MCF 10A (cell line): ENCODE measurements at regions not wholly inside any gene's neighbourhood (a gene's known extent, or its start where the extent isn't known, plus 50 kb on each side); places are given as distances from the start of the nearest gene placed in this dataset.

Experiments
- BruUV-seq: library from RNA; stranded (reverse); fragments of 400-500 nt; replicated peaks from 2 replicates; lab custom pipeline; 2021; lab: Mats Ljungman, UMichigan
- CTCF ChIA-PET: fragments of 300-600 bp; sonication (Branson Sonifier 250); formaldehyde crosslinking; extraction: SDS; loops from one replicate; lab custom pipeline; 2021; ENCODE audit warnings: antibody characterized with exemption, inconsistent platforms; lab: Yijun Ruan, JAX
- POLR2A ChIA-PET: fragments of 300-600, 350-650 bp; sonication (Branson Sonifier 250); formaldehyde crosslinking; extraction: SDS; loops from one replicate; lab custom pipeline; 2020; ENCODE audit warnings: antibody characterized with exemption, inconsistent platforms; lab: Yijun Ruan, JAX
- DNase-seq: peaks from one replicate; pipeline ENCODE4 v3.0.0-alpha.2; 2018; ENCODE audit not compliant: unreplicated experiment
- H3K27ac Mint-ChIP-seq: one replicate; pipeline ENCODE4 v1.8.0; 2022; ENCODE audit warnings: mild to moderate bottlenecking, low read depth, mixed read lengths; ENCODE audit not compliant: unreplicated experiment
- H3K27me3 Mint-ChIP-seq: one replicate; pipeline ENCODE4 v1.8.0; 2022; ENCODE audit warnings: mixed read lengths; ENCODE audit not compliant: insufficient read depth, unreplicated experiment
- H3K36me3 Mint-ChIP-seq: one replicate; pipeline ENCODE4 v1.8.0; 2022; ENCODE audit warnings: mild to moderate bottlenecking, moderate library complexity, mixed read lengths; ENCODE audit not compliant: insufficient read depth, unreplicated experiment
- H3K4me1 Mint-ChIP-seq: one replicate; pipeline ENCODE4 v1.8.0; 2022; ENCODE audit warnings: mixed read lengths; ENCODE audit not compliant: insufficient read depth, unreplicated experiment
- H3K4me3 Mint-ChIP-seq: one replicate; pipeline ENCODE4 v1.8.0; 2022; ENCODE audit warnings: mild to moderate bottlenecking, moderate library complexity, mixed read lengths; ENCODE audit not compliant: unreplicated experiment
- H3K9me3 Mint-ChIP-seq: one replicate; pipeline ENCODE4 v1.8.0; 2022; ENCODE audit warnings: mixed read lengths; ENCODE audit not compliant: unreplicated experiment
- CTCF ChIP-seq: fragments of 200-600 bp; IDR thresholded peaks from one replicate; pipeline ENCODE4 v1.8.0; 2022; ENCODE audit warnings: antibody characterized with exemption, mild to moderate bottlenecking; ENCODE audit not compliant: unreplicated experiment
- intact Hi-C: fragments of 100-400 bp; cut with micrococcal nuclease; formaldehyde crosslinking; loops from 2 replicates; pipeline ENCODE4 v1.14.1; 2022

DNA sequence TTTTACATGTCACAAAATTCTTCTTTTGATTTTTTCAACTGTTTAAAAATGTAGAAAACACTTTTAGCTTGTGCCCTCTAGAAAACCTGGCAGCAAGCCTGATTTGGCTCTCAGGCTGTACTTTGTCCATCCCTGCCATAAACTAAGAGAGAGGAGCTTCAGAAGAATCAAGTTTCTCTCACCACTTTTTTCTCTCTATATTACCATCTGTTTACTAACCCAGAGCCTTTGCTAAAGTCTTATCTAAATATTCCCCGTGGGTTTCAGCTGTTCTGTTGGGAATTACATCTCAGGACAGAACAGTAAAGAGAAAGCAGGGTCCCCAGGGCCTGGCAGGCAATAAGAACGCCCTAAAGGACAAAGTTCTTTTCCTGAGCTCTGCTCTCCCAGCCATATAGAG lies 409.1 kb upstream of the CRIM1 start:
- no peak for DNase-seq
- Mint-ChIP-seq H3K4me3 (no peak overlapping the region), H3K27ac (no peak overlapping the region), H3K9me3 (no peaks in the 10 kb centered on the region), H3K27me3 (peaks cover 81% of the 10 kb centered on the region), H3K4me1 (no peaks in the 10 kb centered on the region), H3K36me3 (no peaks in the 10 kb centered on the region)
- POLR2A ChIA-PET: no interaction called here
- BruUV-seq: no TSS peak
- intact Hi-C loops: no loop called here
- CTCF ChIA-PET: no interaction called here
- TF ChIP-seq CTCF: no peak

GRCh38 chr2:35938838-35939237 lies 416.7 kb upstream of the CRIM1 start:
- Mint-ChIP-seq H3K9me3 (no peaks in the 10 kb centered on the region), H3K4me1 (no peaks in the 10 kb centered on the region), H3K36me3 (no peaks in the 10 kb centered on the region), H3K4me3 (no peak overlapping the region), H3K27ac (no peak overlapping the region), H3K27me3 (peaks cover 36% of the 10 kb centered on the region)
- no peak for DNase-seq
- BruUV-seq: no TSS peak
- CTCF ChIA-PET: no interaction called here
- POLR2A ChIA-PET: no interaction called here
- no peak for TF ChIP-seq CTCF
- intact Hi-C loops: no loop called here

GRCh38 chr2:35933031-35933430 lies 422.5 kb upstream of the CRIM1 start:
- intact Hi-C loops: no loop called here
- Mint-ChIP-seq H3K27me3 (peaks cover 52% of the 10 kb centered on the region), H3K9me3 (no peaks in the 10 kb centered on the region), H3K36me3 (no peaks in the 10 kb centered on the region), H3K4me1 (no peaks in the 10 kb centered on the region), H3K4me3 (no peak overlapping the region), H3K27ac (no peak overlapping the region)
- no peak for TF ChIP-seq CTCF
- no TSS peak for BruUV-seq
- CTCF ChIA-PET: no interaction called here
- POLR2A ChIA-PET: interaction anchor here (0.7 kb wide), 1 partner anchor 10 kb away, joined by 4 read pairs; no protein-coding TSS in a partner anchor
- DNase-seq: peak; percentile 14

DNA sequence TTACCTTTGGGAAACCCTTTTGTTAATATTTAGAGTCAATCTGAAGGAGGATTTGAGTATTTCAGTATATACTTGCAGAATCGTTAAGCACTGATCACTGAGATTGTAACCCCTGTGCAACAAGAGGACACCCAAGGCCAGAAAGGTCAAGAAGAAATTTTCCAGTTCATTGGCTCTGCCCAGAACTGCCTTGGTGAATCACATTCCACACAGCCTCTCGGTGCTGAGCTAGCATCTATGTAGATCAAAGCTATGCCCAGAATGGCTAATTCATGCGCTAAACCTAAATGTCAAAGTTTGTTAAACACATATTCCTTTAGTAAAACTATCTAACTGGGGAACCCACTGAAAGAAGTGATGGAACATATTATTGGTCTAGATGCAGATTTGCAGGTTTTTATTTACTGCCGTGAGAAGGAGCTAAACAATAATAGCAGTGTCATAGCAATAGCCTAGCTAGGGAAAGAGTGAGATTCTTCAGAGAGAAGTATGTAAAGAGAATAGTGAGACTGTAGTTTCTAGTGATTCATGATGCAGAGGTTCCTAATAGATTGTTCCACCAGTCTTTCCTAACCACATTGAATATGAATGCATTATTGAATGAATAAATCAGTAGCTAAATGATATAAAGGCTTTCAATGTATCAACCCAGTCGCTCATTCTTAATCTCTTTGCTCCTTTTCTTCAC lies 423.2 kb upstream of the CRIM1 start:
- intact Hi-C loops: no loop called here
- H3K36me3 Mint-ChIP-seq: no peaks in the 10 kb centered on the region
- no peak for TF ChIP-seq CTCF
- no peaks in the 10 kb centered on the region for H3K4me1 Mint-ChIP-seq
- ChIA-PET CTCF (no interaction called here), POLR2A (interaction anchor here (0.7 kb wide), 1 partner anchor 9 kb away, joined by 4 read pairs; no protein-coding TSS in a partner anchor)
- DNase-seq: no peak
- H3K9me3 Mint-ChIP-seq: no peaks in the 10 kb centered on the region
- BruUV-seq: no TSS peak
- peaks cover 58% of the 10 kb centered on the region for H3K27me3 Mint-ChIP-seq
- H3K4me3 Mint-ChIP-seq: no peak overlapping the region
- H3K27ac Mint-ChIP-seq: no peak overlapping the region
